HUES6 (cell line): ENCODE measurements at regions not wholly inside any gene's neighbourhood (a gene's known extent, or its start where the extent isn't known, plus 50 kb on each side); places are given as distances from the start of the nearest gene placed in this dataset.

Source experiments
- H3K27ac ChIP-seq: 2 replicates; pipeline ENCODE4 v1.7.0; 2013; ENCODE audit warnings: low read depth, mild to moderate bottlenecking, low read length, inconsistent platforms
- H3K27me3 ChIP-seq: 2 replicates; pipeline ENCODE4 v1.6.1; 2013; ENCODE audit warnings: low read length; ENCODE audit not compliant: control insufficient read depth, insufficient read depth
- H3K36me3 ChIP-seq: 2 replicates; pipeline ENCODE4 v1.6.1; 2013; ENCODE audit warnings: low read length; ENCODE audit not compliant: control insufficient read depth, insufficient read depth
- H3K4me1 ChIP-seq: 2 replicates; pipeline ENCODE4 v1.6.1; 2013; ENCODE audit warnings: low read length; ENCODE audit not compliant: control insufficient read depth, insufficient read depth
- H3K4me3 ChIP-seq: 2 replicates; pipeline ENCODE4 v1.5.1; 2013; ENCODE audit warnings: low read depth, low read length
- H3K9ac ChIP-seq: one replicate; pipeline ENCODE4 v1.6.1; 2013; ENCODE audit warnings: mild to moderate bottlenecking, low read length
- H3K9me3 ChIP-seq: 2 replicates; pipeline ENCODE4 v1.6.1; 2013; ENCODE audit warnings: low read depth, low read length; ENCODE audit not compliant: control insufficient read depth, insufficient read depth

GRCh38 chr12:92277795-92278194, 132.1 kb upstream of the BTG1 start:
- Histone ChIP-seq H3K36me3 (no peaks in the 10 kb centered on the region), H3K9ac (no peak overlapping the region), H3K27ac (no peak overlapping the region), H3K9me3 (no peaks in the 10 kb centered on the region), H3K27me3 (no peaks in the 10 kb centered on the region), H3K4me1 (no peaks in the 10 kb centered on the region), H3K4me3 (no peak overlapping the region)

- Histone ChIP-seq H3K4me1 (peaks cover 7% of the 10 kb centered on the region; the same call in 1 of the 2 replicates), H3K4me3 (no peak overlapping the region), H3K36me3 (no peaks in the 10 kb centered on the region), H3K9me3 (no peaks in the 10 kb centered on the region), H3K27me3 (no peaks in the 10 kb centered on the region), H3K27ac (no peak overlapping the region), H3K9ac (no peak overlapping the region)
Measured at GRCh38 chr12:92276276-92276675, 130.6 kb upstream of the BTG1 start.

- no peak overlapping the region for H3K27ac ChIP-seq
Measured at GRCh38 chr12:92275443-92276154, 130.0 kb upstream of the BTG1 start.

GRCh38 chr12:92273076-92273475, 127.4 kb upstream of the BTG1 start:
- Histone ChIP-seq H3K9me3 (no peaks in the 10 kb centered on the region), H3K27me3 (no peaks in the 10 kb centered on the region), H3K4me1 (peaks cover 7% of the 10 kb centered on the region; the same call in 1 of the 2 replicates), H3K9ac (no peak overlapping the region), H3K27ac (no peak overlapping the region), H3K36me3 (no peaks in the 10 kb centered on the region), H3K4me3 (no peak overlapping the region)

More at GRCh38 chr12:92275443-92276154, 130.0 kb upstream of the BTG1 start:
- H3K27me3 ChIP-seq: no peaks in the 10 kb centered on the region
- H3K9ac ChIP-seq: no peak overlapping the region
- no peaks in the 10 kb centered on the region for H3K9me3 ChIP-seq
- H3K36me3 ChIP-seq: no peaks in the 10 kb centered on the region
- H3K4me1 ChIP-seq: peaks cover 7% of the 10 kb centered on the region; the same call in 1 of the 2 replicates
- H3K4me3 ChIP-seq: no peak overlapping the region

- Histone ChIP-seq H3K9ac (no peak overlapping the region), H3K4me3 (no peak overlapping the region), H3K36me3 (no peaks in the 10 kb centered on the region), H3K27ac (no peak overlapping the region), H3K27me3 (no peaks in the 10 kb centered on the region), H3K4me1 (peaks cover 7% of the 10 kb centered on the region; the same call in 1 of the 2 replicates), H3K9me3 (no peaks in the 10 kb centered on the region)
Measured at GRCh38 chr12:92272061-92272964, 126.7 kb upstream of the BTG1 start.

- no peaks in the 10 kb centered on the region for H3K36me3 ChIP-seq
- no peak overlapping the region for H3K4me3 ChIP-seq
- no peak overlapping the region for H3K27ac ChIP-seq
- no peaks in the 10 kb centered on the region for H3K9me3 ChIP-seq
- peaks cover 7% of the 10 kb centered on the region; the same call in 1 of the 2 replicates for H3K4me1 ChIP-seq
- no peaks in the 10 kb centered on the region for H3K27me3 ChIP-seq
- H3K9ac ChIP-seq: no peak overlapping the region
Measured at GRCh38 chr12:92271341-92271740, 125.7 kb upstream of the BTG1 start.

- no peak overlapping the region for H3K4me3 ChIP-seq
- no peaks in the 10 kb centered on the region for H3K36me3 ChIP-seq
- H3K4me1 ChIP-seq: peaks cover 7% of the 10 kb centered on the region; the same call in 1 of the 2 replicates
- no peak overlapping the region for H3K27ac ChIP-seq
- H3K27me3 ChIP-seq: no peaks in the 10 kb centered on the region
- H3K9ac ChIP-seq: no peak overlapping the region
- no peaks in the 10 kb centered on the region for H3K9me3 ChIP-seq
Measured at GRCh38 chr12:92270521-92270920, 124.9 kb upstream of the BTG1 start.

- Histone ChIP-seq H3K9me3 (no peaks in the 10 kb centered on the region), H3K27ac (no peak overlapping the region), H3K27me3 (no peaks in the 10 kb centered on the region), H3K36me3 (no peaks in the 10 kb centered on the region), H3K4me1 (peaks cover 7% of the 10 kb centered on the region; the same call in 1 of the 2 replicates), H3K4me3 (no peak overlapping the region), H3K9ac (no peak overlapping the region)
Measured at GRCh38 chr12:92268946-92269345, 123.3 kb upstream of the BTG1 start.

- H3K4me1 ChIP-seq: peaks cover 3% of the 10 kb centered on the region
- no peaks in the 10 kb centered on the region for H3K9me3 ChIP-seq
- H3K9ac ChIP-seq: no peak overlapping the region
- no peak overlapping the region for H3K4me3 ChIP-seq
- H3K27ac ChIP-seq: no peak overlapping the region
- no peaks in the 10 kb centered on the region for H3K27me3 ChIP-seq
- H3K36me3 ChIP-seq: no peaks in the 10 kb centered on the region
Measured at GRCh38 chr12:92261692-92262091, 116.0 kb upstream of the BTG1 start.

- no peaks in the 10 kb centered on the region for H3K27me3 ChIP-seq
Measured at GRCh38 chr12:92261071-92261470, 115.4 kb upstream of the BTG1 start.

GRCh38 chr12:92259696-92260251, 114.1 kb upstream of the BTG1 start:
- H3K36me3 ChIP-seq: no peaks in the 10 kb centered on the region
- no peaks in the 10 kb centered on the region for H3K9me3 ChIP-seq

More at GRCh38 chr12:92261071-92261470, 115.4 kb upstream of the BTG1 start:
- H3K36me3 ChIP-seq: no peaks in the 10 kb centered on the region
- no peak overlapping the region for H3K4me3 ChIP-seq
- H3K4me1 ChIP-seq: peaks cover 7% of the 10 kb centered on the region
- H3K9me3 ChIP-seq: no peaks in the 10 kb centered on the region
- no peak overlapping the region for H3K27ac ChIP-seq
- no peak overlapping the region for H3K9ac ChIP-seq

More at GRCh38 chr12:92259696-92260251, 114.1 kb upstream of the BTG1 start:
- Histone ChIP-seq H3K9ac (no peak overlapping the region), H3K4me1 (peaks cover 7% of the 10 kb centered on the region), H3K4me3 (no peak overlapping the region), H3K27ac (no peak overlapping the region), H3K27me3 (no peaks in the 10 kb centered on the region)
